ENCODE measurements at regions not wholly inside any gene's neighbourhood (a gene's known extent, or its start where the extent isn't known, plus 50 kb on each side); places are given as distances from the start of the nearest gene placed in this dataset.

GRCh38 chr9:108117795-108118194, 628.2 kb upstream of the KLF4 start:
- H3K27me3 ChIP-seq (ENCODE audit: control insufficient read depth in 1 of 2, insufficient read depth in 2 of 2, low read length in 2 of 2) = no peaks in the 10 kb centered on the region
- H3K4me2 ChIP-seq (ENCODE audit: low read depth, low read length) = no peak overlapping the region
- POLR2A ChIA-PET = no interaction called here
- intact Hi-C loops (cut with micrococcal nuclease; ENCODE audit: unreplicated experiment) = no loop called here
- H3K4me1 ChIP-seq (ENCODE audit: insufficient read depth, low read length) = no peaks in the 10 kb centered on the region
- H3K36me3 ChIP-seq (replicated peaks in 1 of 2; ENCODE audit: control insufficient read depth in 1 of 2, insufficient read depth in 2 of 2, low read length in 2 of 2) = no peaks in the 10 kb centered on the region
- no TSS peak for BruUV-seq (replicated peaks)
- FAIRE-seq (no peak), DNase-seq (ENCODE audit: low spot score) (no peak), ATAC-seq (no peak)
- no peak overlapping the region for H3K4me3 ChIP-seq (replicated peaks in 1 of 3; ENCODE audit: insufficient read depth in 1 of 3, low read depth in 2 of 3, low read length in 3 of 3)
- WGBS (ENCODE audit: low lambda C conversion rate) = 21% methylated on average over 3 of the region's 3 CpGs
- TF ChIP-seq ETV5 (CRISPR knock-in tag; IDR thresholded peaks at IDR 0.05; ENCODE audit: borderline replicate concordance) = no peak
- no peak for TF ChIP-seq BATF2 (CRISPR knock-in tag; IDR thresholded peaks at IDR 0.05)
- TF ChIP-seq, protein P1, sequence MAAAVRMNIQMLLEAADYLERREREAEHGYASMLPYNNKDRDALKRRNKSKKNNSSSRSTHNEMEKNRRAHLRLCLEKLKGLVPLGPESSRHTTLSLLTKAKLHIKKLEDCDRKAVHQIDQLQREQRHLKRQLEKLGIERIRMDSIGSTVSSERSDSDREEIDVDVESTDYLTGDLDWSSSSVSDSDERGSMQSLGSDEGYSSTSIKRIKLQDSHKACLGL (CRISPR knock-in tag; IDR thresholded peaks at IDR 0.05) = no peak
- TF ChIP-seq, protein P2, sequence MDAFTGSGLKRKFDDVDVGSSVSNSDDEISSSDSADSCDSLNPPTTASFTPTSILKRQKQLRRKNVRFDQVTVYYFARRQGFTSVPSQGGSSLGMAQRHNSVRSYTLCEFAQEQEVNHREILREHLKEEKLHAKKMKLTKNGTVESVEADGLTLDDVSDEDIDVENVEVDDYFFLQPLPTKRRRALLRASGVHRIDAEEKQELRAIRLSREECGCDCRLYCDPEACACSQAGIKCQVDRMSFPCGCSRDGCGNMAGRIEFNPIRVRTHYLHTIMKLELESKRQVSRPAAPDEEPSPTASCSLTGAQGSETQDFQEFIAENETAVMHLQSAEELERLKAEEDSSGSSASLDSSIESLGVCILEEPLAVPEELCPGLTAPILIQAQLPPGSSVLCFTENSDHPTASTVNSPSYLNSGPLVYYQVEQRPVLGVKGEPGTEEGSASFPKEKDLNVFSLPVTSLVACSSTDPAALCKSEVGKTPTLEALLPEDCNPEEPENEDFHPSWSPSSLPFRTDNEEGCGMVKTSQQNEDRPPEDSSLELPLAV (CRISPR knock-in tag; conservative IDR thresholded peaks at IDR 0.05; ENCODE audit: low read depth) = no peak
- TF ChIP-seq ZNF232 (CRISPR knock-in tag; IDR thresholded peaks at IDR 0.05; ENCODE audit: borderline replicate concordance) = no peak
- TF ChIP-seq TRIM24 (CRISPR knock-in tag; IDR thresholded peaks at IDR 0.05) = no peak
- no peak overlapping the region for H3K27ac ChIP-seq (ENCODE audit: extremely low read length, insufficient read depth, low read length)
- H3K9me3 ChIP-seq (ENCODE audit: low read length) = no peaks in the 10 kb centered on the region
- no peaks in the 10 kb centered on the region for H4K20me1 ChIP-seq (ENCODE audit: insufficient read depth, low read length)
- H2AFZ ChIP-seq (ENCODE audit: low read length) = no peak overlapping the region
- CTCF ChIA-PET (ENCODE audit: low intra/inter-chr PET ratio, low total read pairs) = no interaction called here
- no peak overlapping the region for H3K9ac ChIP-seq (ENCODE audit: insufficient read depth, low read depth, low read length)
- no peaks in the 10 kb centered on the region for H3K79me2 ChIP-seq (ENCODE audit: insufficient read depth, low read length)
- in situ Hi-C loops (cut with HindIII; ENCODE audit: extremely low pct_ligation_motif_present, low pct_unique_long_range_greater_than_20kb) = no loop called here

DNA sequence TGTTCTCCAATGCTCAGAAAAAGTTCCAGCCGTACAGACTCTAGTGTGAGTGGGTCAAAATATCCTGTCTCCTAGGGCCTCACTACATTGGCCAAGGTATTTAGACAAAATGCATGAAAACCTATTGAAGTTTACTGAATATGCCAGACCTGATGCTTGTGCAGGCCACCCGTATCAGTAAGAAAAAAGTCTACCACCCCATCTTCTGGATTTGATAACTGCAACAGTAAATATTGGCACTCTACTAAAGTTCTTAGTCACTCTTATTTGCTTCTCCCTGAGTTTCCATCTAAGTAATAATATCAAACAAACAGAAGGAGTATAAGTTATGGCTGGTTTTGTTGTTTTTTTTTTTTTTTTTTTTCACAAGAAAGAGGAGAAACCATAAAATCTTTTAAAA, 627.7 kb upstream of the KLF4 start:
- WGBS (ENCODE audit: low lambda C conversion rate) = 69% methylated on average over 2 of the region's 2 CpGs
- Histone ChIP-seq H3K79me2 (ENCODE audit: insufficient read depth, low read length) (no peaks in the 10 kb centered on the region), H3K9me3 (ENCODE audit: low read length) (no peaks in the 10 kb centered on the region), H2AFZ (ENCODE audit: low read length) (no peak overlapping the region), H3K36me3 (replicated peaks in 1 of 2; ENCODE audit: control insufficient read depth in 1 of 2, insufficient read depth in 2 of 2, low read length in 2 of 2) (no peaks in the 10 kb centered on the region), H3K4me3 (replicated peaks in 1 of 3; ENCODE audit: insufficient read depth in 1 of 3, low read depth in 2 of 3, low read length in 3 of 3) (no peak overlapping the region), H3K27ac (ENCODE audit: extremely low read length, insufficient read depth, low read length) (no peak overlapping the region), H4K20me1 (ENCODE audit: insufficient read depth, low read length) (no peaks in the 10 kb centered on the region), H3K9ac (ENCODE audit: insufficient read depth, low read depth, low read length) (no peak overlapping the region), H3K27me3 (ENCODE audit: control insufficient read depth in 1 of 2, insufficient read depth in 2 of 2, low read length in 2 of 2) (no peaks in the 10 kb centered on the region), H3K4me2 (ENCODE audit: low read depth, low read length) (no peak overlapping the region), H3K4me1 (ENCODE audit: insufficient read depth, low read length) (no peaks in the 10 kb centered on the region)
- intact Hi-C loops (cut with micrococcal nuclease; ENCODE audit: unreplicated experiment) (no loop called here), in situ Hi-C loops (cut with HindIII; ENCODE audit: extremely low pct_ligation_motif_present, low pct_unique_long_range_greater_than_20kb) (no loop called here)
- ChIA-PET CTCF (ENCODE audit: low intra/inter-chr PET ratio, low total read pairs) (no interaction called here), POLR2A (no interaction called here)
- ATAC-seq (no peak), FAIRE-seq (no peak), DNase-seq (ENCODE audit: low spot score) (no peak)
- BruUV-seq (replicated peaks) = no TSS peak
- TF ChIP-seq, protein P3, sequence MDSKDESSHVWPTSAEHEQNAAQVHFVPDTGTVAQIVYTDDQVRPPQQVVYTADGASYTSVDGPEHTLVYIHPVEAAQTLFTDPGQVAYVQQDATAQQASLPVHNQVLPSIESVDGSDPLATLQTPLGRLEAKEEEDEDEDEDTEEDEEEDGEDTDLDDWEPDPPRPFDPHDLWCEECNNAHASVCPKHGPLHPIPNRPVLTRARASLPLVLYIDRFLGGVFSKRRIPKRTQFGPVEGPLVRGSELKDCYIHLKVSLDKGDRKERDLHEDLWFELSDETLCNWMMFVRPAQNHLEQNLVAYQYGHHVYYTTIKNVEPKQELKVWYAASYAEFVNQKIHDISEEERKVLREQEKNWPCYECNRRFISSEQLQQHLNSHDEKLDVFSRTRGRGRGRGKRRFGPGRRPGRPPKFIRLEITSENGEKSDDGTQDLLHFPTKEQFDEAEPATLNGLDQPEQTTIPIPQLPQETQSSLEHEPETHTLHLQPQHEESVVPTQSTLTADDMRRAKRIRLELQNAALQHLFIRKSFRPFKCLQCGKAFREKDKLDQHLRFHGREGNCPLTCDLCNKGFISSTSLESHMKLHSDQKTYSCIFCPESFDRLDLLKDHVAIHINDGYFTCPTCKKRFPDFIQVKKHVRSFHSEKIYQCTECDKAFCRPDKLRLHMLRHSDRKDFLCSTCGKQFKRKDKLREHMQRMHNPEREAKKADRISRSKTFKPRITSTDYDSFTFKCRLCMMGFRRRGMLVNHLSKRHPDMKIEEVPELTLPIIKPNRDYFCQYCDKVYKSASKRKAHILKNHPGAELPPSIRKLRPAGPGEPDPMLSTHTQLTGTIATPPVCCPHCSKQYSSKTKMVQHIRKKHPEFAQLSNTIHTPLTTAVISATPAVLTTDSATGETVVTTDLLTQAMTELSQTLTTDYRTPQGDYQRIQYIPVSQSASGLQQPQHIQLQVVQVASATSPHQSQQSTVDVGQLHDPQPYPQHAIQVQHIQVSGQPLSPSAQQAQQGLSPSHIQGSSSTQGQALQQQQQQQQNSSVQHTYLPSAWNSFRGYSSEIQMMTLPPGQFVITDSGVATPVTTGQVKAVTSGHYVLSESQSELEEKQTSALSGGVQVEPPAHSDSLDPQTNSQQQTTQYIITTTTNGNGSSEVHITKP (CRISPR knock-in tag; IDR thresholded peaks at IDR 0.05; ENCODE audit: low read depth) = no peak

Data from HepG2 (cell line).